GM23338 (cell line): ENCODE measurements at regions not wholly inside any gene's neighbourhood (a gene's known extent, or its start where the extent isn't known, plus 50 kb on each side); places are given as distances from the start of the nearest gene placed in this dataset.

Experiments
- ATAC-seq: fragments of 200-7000 bp; cut with Tn5 transposase; 3 replicates; pipeline ENCODE4 v1.9.1; 2020
- DNase-seq: peaks from one replicate; pipeline ENCODE4 v3.0.0-alpha.2; 2015; ENCODE audit warnings: low spot score
- H2AFZ ChIP-seq: fragments of 200-600 bp; sonication (generic); 2 replicates; pipeline ENCODE4 v1.8.0; 2016; ENCODE audit warnings: antibody characterized with exemption, mild to moderate bottlenecking, moderate library complexity
- H3F3A ChIP-seq: fragments of 200-600 bp; sonication (generic); replicated peaks from 2 replicates; pipeline ENCODE4 v1.8.0; 2017; ENCODE audit warnings: antibody characterized with exemption, mixed run types, low read depth
- H3K27ac ChIP-seq: fragments of 200-600 bp; sonication (generic); 2 replicates; pipeline ENCODE4 v1.6.1; 2016; ENCODE audit warnings: low read depth
- H3K27me3 ChIP-seq: fragments of 200-600 bp; sonication (generic); 2 replicates; pipeline ENCODE4 v1.8.0; 2016; ENCODE audit warnings: mild to moderate bottlenecking, mixed run types, moderate library complexity; ENCODE audit not compliant: insufficient read depth
- H3K36me3 ChIP-seq: fragments of 200-600 bp; sonication (generic); 2 replicates; pipeline ENCODE4 v1.8.0; 2016; ENCODE audit warnings: mild to moderate bottlenecking; ENCODE audit not compliant: insufficient read depth
- H3K4me1 ChIP-seq: fragments of 200-600 bp; sonication (generic); 2 replicates; pipeline ENCODE4 v1.8.0; 2016; ENCODE audit warnings: mild to moderate bottlenecking, moderate library complexity; ENCODE audit not compliant: insufficient read depth
- H3K4me2 ChIP-seq: fragments of 200-600 bp; sonication (generic); 2 replicates; pipeline ENCODE4 v1.7.1; 2017; ENCODE audit warnings: mixed run types
- H3K4me3 ChIP-seq: fragments of 200-600 bp; sonication (generic); 2 replicates; pipeline ENCODE4 v1.6.1; 2016; ENCODE audit warnings: mixed run types
- H3K79me2 ChIP-seq: fragments of 200-600 bp; sonication (generic); replicated peaks from 2 replicates; pipeline ENCODE4 v1.8.0; 2017; ENCODE audit warnings: mild to moderate bottlenecking; ENCODE audit not compliant: insufficient read depth
- H3K9me2 ChIP-seq: fragments of 200-600 bp; sonication (generic); 2 replicates; pipeline ENCODE4 v1.8.0; 2017; ENCODE audit not compliant: insufficient read depth
- H4K20me1 ChIP-seq: fragments of 200-600 bp; sonication (generic); replicated peaks from 2 replicates; pipeline ENCODE4 v1.8.0; 2017; ENCODE audit warnings: mild to moderate bottlenecking; ENCODE audit not compliant: insufficient read depth
- H3K27ac Mint-ChIP-seq: 2 replicates; pipeline ENCODE4 v1.8.0; 2020; ENCODE audit warnings: inconsistent platforms, mild to moderate bottlenecking, moderate library complexity, mixed read lengths
- H3K27me3 Mint-ChIP-seq: 3 replicates; pipeline ENCODE4 v1.8.0; 2022; ENCODE audit warnings: low read depth, mild to moderate bottlenecking, moderate library complexity, mixed read lengths, inconsistent platforms; ENCODE audit not compliant: insufficient read depth, poor library complexity
- H3K36me3 Mint-ChIP-seq: 3 replicates; pipeline ENCODE4 v1.8.0; 2021; ENCODE audit warnings: low read depth, mild to moderate bottlenecking, inconsistent platforms, moderate library complexity, mixed read lengths
- H3K4me1 Mint-ChIP-seq: 3 replicates; pipeline ENCODE4 v1.8.0; 2020; ENCODE audit warnings: mild to moderate bottlenecking, inconsistent platforms, mixed read lengths
- H3K4me3 Mint-ChIP-seq: 3 replicates; pipeline ENCODE4 v1.8.0; 2021; ENCODE audit warnings: moderate library complexity, mild to moderate bottlenecking, inconsistent platforms, mixed read lengths
- H3K9me3 Mint-ChIP-seq: 3 replicates; pipeline ENCODE4 v1.8.0; 2020; ENCODE audit warnings: moderate library complexity, mild to moderate bottlenecking, inconsistent platforms, mixed read lengths
- CREB1 ChIP-seq: fragments of 250-450 bp; sonication (Bioruptor Pico); IDR thresholded peaks from 2 replicates; pipeline ENCODE4 v1.5.0; 2020; ENCODE audit warnings: low read depth, mild to moderate bottlenecking, moderate library complexity
- CTCF ChIP-seq, 2 experiments: fragments of 200-600 bp in 1 of 2; sonication (generic) in 1 of 2; conservative IDR thresholded peaks; 2 replicates each; pipeline versions ENCODE4 v1.5.1 to v1.6.1; 2016 to 2017; ENCODE audit warnings: antibody characterized with exemption in 2 of 2, low read depth in 2 of 2, mild to moderate bottlenecking in 2 of 2, moderate library complexity in 1 of 2
- ETS1 ChIP-seq: IDR thresholded peaks from 2 replicates; pipeline ENCODE4 v1.6.1; 2016; ENCODE audit warnings: antibody characterized with exemption
- ZNF114 ChIP-seq: fragments of 250-450 bp; sonication (Bioruptor Pico); IDR thresholded peaks from 2 replicates; pipeline ENCODE4 v1.5.0; 2020; ENCODE audit warnings: mild to moderate bottlenecking, moderate library complexity
- ZNF331 ChIP-seq: fragments of 250-450 bp; sonication (Bioruptor Pico); IDR thresholded peaks from 2 replicates; pipeline ENCODE4 v1.5.0; 2020; ENCODE audit warnings: low read depth, mild to moderate bottlenecking, moderate library complexity
- ZNF462 ChIP-seq: fragments of 250-450 bp; sonication (Bioruptor Pico); IDR thresholded peaks from 2 replicates; pipeline ENCODE4 v1.5.0; 2020; ENCODE audit warnings: mild to moderate bottlenecking, moderate library complexity

GRCh38 chr12:88866881-88867280, 286.6 kb upstream of the KITLG start:
- Histone ChIP-seq H3K79me2 (no peaks in the 10 kb centered on the region), H3K36me3 (no peaks in the 10 kb centered on the region), H3F3A (no peaks in the 10 kb centered on the region), H3K27me3 (no peaks in the 10 kb centered on the region), H3K4me2 (no peak overlapping the region), H2AFZ (no peak overlapping the region), H3K4me3 (no peak overlapping the region), H4K20me1 (no peaks in the 10 kb centered on the region), H3K9me2 (peaks cover 3% of the 10 kb centered on the region; the same call in 1 of the 2 replicates), H3K4me1 (peaks cover 17% of the 10 kb centered on the region), H3K27ac (no peak overlapping the region)
- H3K27me3 Mint-ChIP-seq = no peaks in the 10 kb centered on the region
- H3K27ac Mint-ChIP-seq = no peak overlapping the region
- H3K4me3 Mint-ChIP-seq = no peak overlapping the region
- H3K36me3 Mint-ChIP-seq = no peaks in the 10 kb centered on the region
- DNase-seq (no peak), ATAC-seq (no peak)
- H3K4me1 Mint-ChIP-seq = peaks cover 25% of the 10 kb centered on the region
- H3K9me3 Mint-ChIP-seq = no peaks in the 10 kb centered on the region
- TF ChIP-seq ZNF114 (CRISPR knock-in tag) (no peak), ZNF462 (CRISPR knock-in tag) (no peak), ETS1 (no peak), CREB1 (no peak)

GRCh38 chr12:88865537-88865936, 285.3 kb upstream of the KITLG start:
- Mint-ChIP-seq H3K27ac (no peak overlapping the region; the same call in 1 of the 2 replicates), H3K27me3 (no peaks in the 10 kb centered on the region), H3K9me3 (no peaks in the 10 kb centered on the region), H3K4me3 (no peak overlapping the region), H3K4me1 (peaks cover 25% of the 10 kb centered on the region), H3K36me3 (no peaks in the 10 kb centered on the region)
- DNase-seq (no peak), ATAC-seq (no peak)
- Histone ChIP-seq H3K79me2 (no peaks in the 10 kb centered on the region), H3K36me3 (no peaks in the 10 kb centered on the region), H2AFZ (no peak overlapping the region), H3K4me1 (peaks cover 17% of the 10 kb centered on the region), H4K20me1 (no peaks in the 10 kb centered on the region), H3F3A (no peaks in the 10 kb centered on the region), H3K27me3 (no peaks in the 10 kb centered on the region), H3K9me2 (peaks cover 3% of the 10 kb centered on the region; the same call in 1 of the 2 replicates), H3K4me2 (no peak overlapping the region), H3K27ac (no peak overlapping the region), H3K4me3 (no peak overlapping the region)
- TF ChIP-seq CTCF (conservative IDR thresholded peaks at IDR 0.05; ENCODE audit: low read depth in 2 of 2) (no peak), CREB1 (no peak), ZNF331 (no peak)
